HL-60 (cell line): ENCODE measurements at regions not wholly inside any gene's neighbourhood (a gene's known extent, or its start where the extent isn't known, plus 50 kb on each side); places are given as distances from the start of the nearest gene placed in this dataset.
A peak's percentile ranks its signal among the peaks of the same experiment; 100 is the strongest.

Experiments used
- DNase-seq, 2 experiments: peaks; one replicate each; pipeline ENCODE4 v3.0.0-alpha.2; 2010 to 2020; ENCODE audit warnings: low read depth in 1 of 2, low spot score in 1 of 2
- H3K27ac ChIP-seq: fragments of 250-450 bp; sonication (Bioruptor Pico); replicated peaks from 2 replicates; pipeline ENCODE4 v1.5.1; 2020; ENCODE audit warnings: mild to moderate bottlenecking, moderate library complexity
- H3K27me3 ChIP-seq: fragments of 250-450 bp; sonication (Bioruptor Pico); 2 replicates; pipeline ENCODE4 v1.5.1; 2021; ENCODE audit warnings: mild to moderate bottlenecking, moderate library complexity; ENCODE audit not compliant: insufficient read depth, poor library complexity, severe bottlenecking
- H3K4me3 ChIP-seq: replicated peaks from 2 replicates; pipeline ENCODE4 v1.5.1; 2011; ENCODE audit warnings: mild to moderate bottlenecking, control low read depth, low read length; ENCODE audit not compliant: insufficient read depth
- GABPA ChIP-seq: IDR thresholded peaks from 2 replicates; pipeline ENCODE4 v1.6.1; 2012; ENCODE audit warnings: low read depth
- POLR2AphosphoS5 ChIP-seq: IDR thresholded peaks from 2 replicates; pipeline ENCODE4 v1.6.1; 2012; ENCODE audit warnings: low read depth
- SPI1 ChIP-seq: IDR thresholded peaks from 2 replicates; pipeline ENCODE4 v1.6.1; 2012; ENCODE audit warnings: low read depth, mild to moderate bottlenecking, borderline replicate concordance
- TF ChIP-seq, protein P1 (sequence below): IDR thresholded peaks from one replicate; pipeline ENCODE4 v1.5.1; 2011; ENCODE audit warnings: low read length, control low read depth, inconsistent platforms; ENCODE audit not compliant: insufficient read depth
- TF ChIP-seq, protein P2 (sequence below): IDR thresholded peaks from 2 replicates; pipeline ENCODE4 v1.6.1; 2012; ENCODE audit warnings: low read depth; ENCODE audit not compliant: insufficient replicate concordance

DNA sequence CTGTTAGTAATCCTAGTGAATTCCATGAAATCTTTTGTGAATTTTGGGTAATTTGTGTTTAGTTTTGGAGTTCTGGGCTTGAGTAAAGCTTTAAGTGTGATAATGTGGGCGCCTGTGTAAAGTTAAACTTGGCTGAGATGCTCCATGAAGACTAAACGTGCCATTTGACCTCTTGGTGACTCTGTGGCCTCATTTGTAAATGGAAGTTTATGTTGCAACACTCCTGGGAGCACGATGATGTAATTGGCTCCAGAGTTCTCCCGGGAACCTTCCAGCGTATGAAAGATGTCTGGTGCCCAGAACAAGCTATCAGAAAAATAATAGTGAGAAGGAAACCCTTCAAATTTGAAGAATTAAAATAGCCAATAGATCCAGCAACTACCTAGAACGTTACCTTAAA is 981.2 kb downstream of the TLE4 start:
- no peak overlapping the region for H3K27ac ChIP-seq
- peak in 1 of 2 experiments; percentile 5 for DNase-seq
- no peak overlapping the region for H3K4me3 ChIP-seq
- TF ChIP-seq GABPA = no peak
- TF ChIP-seq, protein P1, sequence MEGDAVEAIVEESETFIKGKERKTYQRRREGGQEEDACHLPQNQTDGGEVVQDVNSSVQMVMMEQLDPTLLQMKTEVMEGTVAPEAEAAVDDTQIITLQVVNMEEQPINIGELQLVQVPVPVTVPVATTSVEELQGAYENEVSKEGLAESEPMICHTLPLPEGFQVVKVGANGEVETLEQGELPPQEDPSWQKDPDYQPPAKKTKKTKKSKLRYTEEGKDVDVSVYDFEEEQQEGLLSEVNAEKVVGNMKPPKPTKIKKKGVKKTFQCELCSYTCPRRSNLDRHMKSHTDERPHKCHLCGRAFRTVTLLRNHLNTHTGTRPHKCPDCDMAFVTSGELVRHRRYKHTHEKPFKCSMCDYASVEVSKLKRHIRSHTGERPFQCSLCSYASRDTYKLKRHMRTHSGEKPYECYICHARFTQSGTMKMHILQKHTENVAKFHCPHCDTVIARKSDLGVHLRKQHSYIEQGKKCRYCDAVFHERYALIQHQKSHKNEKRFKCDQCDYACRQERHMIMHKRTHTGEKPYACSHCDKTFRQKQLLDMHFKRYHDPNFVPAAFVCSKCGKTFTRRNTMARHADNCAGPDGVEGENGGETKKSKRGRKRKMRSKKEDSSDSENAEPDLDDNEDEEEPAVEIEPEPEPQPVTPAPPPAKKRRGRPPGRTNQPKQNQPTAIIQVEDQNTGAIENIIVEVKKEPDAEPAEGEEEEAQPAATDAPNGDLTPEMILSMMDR = no peak
- TF ChIP-seq, protein P2, sequence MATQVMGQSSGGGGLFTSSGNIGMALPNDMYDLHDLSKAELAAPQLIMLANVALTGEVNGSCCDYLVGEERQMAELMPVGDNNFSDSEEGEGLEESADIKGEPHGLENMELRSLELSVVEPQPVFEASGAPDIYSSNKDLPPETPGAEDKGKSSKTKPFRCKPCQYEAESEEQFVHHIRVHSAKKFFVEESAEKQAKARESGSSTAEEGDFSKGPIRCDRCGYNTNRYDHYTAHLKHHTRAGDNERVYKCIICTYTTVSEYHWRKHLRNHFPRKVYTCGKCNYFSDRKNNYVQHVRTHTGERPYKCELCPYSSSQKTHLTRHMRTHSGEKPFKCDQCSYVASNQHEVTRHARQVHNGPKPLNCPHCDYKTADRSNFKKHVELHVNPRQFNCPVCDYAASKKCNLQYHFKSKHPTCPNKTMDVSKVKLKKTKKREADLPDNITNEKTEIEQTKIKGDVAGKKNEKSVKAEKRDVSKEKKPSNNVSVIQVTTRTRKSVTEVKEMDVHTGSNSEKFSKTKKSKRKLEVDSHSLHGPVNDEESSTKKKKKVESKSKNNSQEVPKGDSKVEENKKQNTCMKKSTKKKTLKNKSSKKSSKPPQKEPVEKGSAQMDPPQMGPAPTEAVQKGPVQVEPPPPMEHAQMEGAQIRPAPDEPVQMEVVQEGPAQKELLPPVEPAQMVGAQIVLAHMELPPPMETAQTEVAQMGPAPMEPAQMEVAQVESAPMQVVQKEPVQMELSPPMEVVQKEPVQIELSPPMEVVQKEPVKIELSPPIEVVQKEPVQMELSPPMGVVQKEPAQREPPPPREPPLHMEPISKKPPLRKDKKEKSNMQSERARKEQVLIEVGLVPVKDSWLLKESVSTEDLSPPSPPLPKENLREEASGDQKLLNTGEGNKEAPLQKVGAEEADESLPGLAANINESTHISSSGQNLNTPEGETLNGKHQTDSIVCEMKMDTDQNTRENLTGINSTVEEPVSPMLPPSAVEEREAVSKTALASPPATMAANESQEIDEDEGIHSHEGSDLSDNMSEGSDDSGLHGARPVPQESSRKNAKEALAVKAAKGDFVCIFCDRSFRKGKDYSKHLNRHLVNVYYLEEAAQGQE = no peak
- TF ChIP-seq SPI1 = no peak
- TF ChIP-seq POLR2AphosphoS5 = no peak
- H3K27me3 ChIP-seq = no peaks in the 10 kb centered on the region

DNA sequence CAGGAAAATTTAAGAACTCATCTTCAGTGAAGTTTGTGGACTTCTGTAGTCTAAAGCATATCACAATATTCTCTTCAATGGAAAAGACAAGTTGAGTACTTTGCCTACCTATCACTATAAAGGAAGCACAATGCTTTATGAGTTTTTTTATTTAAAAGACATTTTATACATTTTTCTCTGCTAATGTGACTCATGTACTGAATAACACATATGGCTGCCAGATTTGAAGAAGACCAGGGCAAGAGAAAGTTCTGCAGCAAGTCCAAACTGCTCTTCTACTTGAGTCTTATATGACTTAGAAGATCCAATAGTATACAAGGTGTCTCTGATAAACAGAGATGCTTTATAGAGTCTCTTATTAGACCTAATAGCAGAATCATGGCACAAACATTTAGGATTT is 978.4 kb downstream of the TLE4 start:
- Histone ChIP-seq H3K27ac (no peak overlapping the region), H3K4me3 (no peak overlapping the region), H3K27me3 (no peaks in the 10 kb centered on the region)
- no peak for DNase-seq
- TF ChIP-seq GABPA (no peak), SPI1 (no peak), POLR2AphosphoS5 (no peak)
- TF ChIP-seq, protein P2 = no peak
- TF ChIP-seq, protein P1 = no peak

DNA sequence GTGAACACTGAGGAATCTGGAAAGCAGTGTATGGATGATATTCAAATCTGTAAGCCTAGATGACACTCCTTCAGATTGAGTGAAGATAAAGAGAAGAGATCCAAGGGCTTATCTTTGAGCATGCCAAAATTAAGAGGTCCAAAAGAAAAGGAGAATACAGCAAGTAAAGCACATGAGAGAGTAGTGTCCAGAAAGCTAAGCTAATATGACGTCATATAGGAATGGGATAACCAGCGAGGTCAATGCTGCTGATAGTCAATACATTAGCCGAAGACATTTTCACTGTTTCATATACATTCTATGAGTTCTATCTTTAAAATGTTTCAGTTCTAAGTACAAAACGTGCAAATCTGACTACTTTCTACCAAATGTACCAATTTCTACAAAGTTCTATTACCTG is 975.8 kb downstream of the TLE4 start:
- no peaks in the 10 kb centered on the region for H3K27me3 ChIP-seq
- no peak overlapping the region for H3K27ac ChIP-seq
- DNase-seq = no peak
- TF ChIP-seq, protein P2 = no peak
- no peak for TF ChIP-seq GABPA
- TF ChIP-seq, protein P1 = no peak
- TF ChIP-seq SPI1 = no peak
- H3K4me3 ChIP-seq = no peak overlapping the region
